Stimulated activated CD8-positive, alpha-beta memory T cell treated with anti-CD3 and anti-CD28 coated beads, Interleukin-7, amount 100 ng/mL, for 48 hours (primary cell): ENCODE measurements at regions not wholly inside any gene's neighbourhood (a gene's known extent, or its start where the extent isn't known, plus 50 kb on each side); places are given as distances from the start of the nearest gene placed in this dataset.
"Not testable (repeated sequence)": the region's sequence is repeated elsewhere in the genome, so short reads cannot be mapped to it uniquely, and the experiment has no call there.

Experiments
- DNase-seq, 2 donors: peaks; one replicate each; pipeline ENCODE4 v3.0.0-alpha.2; 2020; ENCODE audit warnings: low read depth in 1 of 2; ENCODE audit errors: extremely low read depth in 1 of 2

DNA sequence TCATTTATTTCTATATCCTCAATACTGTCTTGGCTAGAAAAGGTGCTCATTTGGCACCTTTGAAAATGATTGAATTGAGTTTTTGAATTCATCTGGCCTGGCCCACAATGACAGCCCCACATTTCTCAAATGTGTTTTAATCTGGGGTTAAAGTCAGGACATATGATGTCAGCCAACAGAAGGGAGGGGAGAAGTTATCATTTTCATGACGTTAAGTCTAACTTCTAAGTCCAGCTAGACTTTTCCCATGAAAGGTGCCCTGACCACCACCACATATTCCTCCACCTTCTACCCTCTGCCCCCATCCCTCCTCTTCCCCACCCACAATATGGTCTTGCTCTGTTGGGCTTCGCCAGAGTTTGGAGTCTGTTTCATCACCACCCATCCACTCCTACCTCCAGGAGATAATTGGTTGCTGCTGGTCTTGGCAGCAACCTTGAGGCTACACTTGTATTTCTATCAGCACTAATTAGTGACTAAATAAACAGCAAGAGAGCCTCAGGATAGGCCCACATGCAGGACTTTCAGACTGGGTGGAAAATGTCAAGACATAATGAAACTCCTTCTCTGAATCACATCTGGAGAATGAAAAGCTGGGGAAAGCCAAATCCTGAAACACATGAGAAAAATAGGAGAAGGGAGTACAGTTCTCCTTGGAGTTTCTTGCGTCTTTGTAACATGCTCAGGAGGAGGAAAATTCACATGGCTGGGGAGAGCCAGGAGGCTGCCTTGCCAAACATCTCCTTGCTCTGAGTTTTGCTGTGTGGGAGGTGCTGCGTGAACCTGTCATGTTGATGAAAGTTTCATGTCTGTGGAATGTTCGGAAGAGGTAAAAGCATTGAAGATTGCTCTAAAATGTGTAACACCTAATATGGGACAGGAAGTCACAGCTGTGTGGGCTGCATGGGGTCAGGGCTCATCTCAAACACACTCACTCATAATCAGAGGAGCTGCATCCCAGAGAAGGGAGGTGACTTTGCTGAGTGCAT is 544.7 kb upstream of the KLF4 start:
- DNase-seq = no peak

GRCh38 chr9:108032079-108032478 is 542.5 kb upstream of the KLF4 start:
- not testable (repeated sequence) for DNase-seq

DNA sequence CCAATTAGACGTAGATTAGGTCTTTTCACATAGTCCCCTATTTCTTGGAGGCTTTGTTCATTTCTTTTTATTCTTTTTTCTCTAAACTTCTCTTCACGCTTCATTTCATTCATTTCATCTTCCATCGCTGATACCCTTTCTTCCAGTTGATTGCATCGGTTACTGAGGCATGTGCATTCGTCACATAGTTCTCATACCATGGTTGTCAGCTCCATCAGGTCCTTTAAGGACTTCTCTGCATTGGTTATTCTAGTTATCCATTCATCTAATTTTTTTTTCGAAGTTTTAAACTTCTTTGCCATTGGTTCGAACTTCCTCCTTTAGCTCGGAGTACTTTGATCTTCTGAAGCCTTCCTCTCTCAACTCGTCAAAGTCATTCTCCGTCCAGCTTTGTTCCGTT is 541.7 kb upstream of the KLF4 start:
- not testable (repeated sequence) for DNase-seq

DNA sequence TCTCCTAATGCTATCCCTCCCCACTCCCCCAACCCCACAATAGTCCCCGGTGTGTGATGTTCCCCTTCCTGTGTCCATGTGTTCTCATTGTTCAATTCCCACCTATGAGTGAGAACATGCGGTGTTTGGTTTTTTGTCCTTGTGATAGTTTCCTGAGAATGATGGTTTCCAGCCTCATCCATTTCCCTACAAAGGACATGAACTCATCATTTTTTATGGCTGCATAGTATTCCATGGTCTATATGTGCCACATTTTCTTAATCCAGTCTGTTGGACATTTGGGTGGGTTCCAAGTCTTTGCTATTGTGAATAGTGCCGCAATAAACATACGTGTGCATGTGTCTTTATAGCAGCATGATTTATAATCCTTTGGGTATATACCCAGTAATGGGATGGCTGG is 537.1 kb upstream of the KLF4 start:
- DNase-seq = not testable (repeated sequence)

- no peak for DNase-seq
Observed at GRCh38 chr9:108024604-108025003, 535.0 kb upstream of the KLF4 start.

DNA sequence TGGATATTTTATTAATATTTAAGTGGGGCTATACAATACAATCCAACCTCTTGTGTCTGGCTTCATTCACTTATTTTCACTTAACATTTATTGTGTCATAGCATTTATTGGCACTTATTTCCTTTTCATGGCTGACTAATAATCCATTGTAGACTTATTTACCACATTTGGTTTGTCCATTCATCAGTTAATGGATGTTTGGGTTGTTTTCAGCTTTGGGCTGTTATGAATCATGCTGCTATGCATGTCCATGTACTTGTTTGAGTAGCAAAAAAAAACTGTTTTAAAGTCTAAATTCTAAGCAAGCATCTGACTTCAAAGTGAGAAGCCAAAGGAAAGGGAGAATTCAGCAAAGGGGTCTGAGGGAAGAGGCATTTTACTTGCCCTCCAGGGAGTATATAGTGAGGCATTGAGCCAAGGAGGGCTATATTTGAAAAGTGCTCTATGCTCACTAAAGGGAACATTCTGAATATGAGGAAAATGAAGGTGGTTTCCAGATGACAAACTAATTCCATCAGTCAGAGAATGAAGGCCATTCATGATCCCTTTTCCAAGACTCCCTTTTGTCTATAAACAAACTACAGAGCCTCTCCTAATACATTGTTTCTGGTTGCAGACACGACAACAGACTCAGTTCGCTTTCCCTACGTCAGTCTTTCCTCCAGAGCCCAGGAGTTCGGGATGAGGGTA is 532.8 kb upstream of the KLF4 start:
- DNase-seq = no peak

GRCh38 chr9:108021096-108021710 is 531.6 kb upstream of the KLF4 start:
- DNase-seq = no peak

- DNase-seq = no peak
Observed at GRCh38 chr9:108019821-108020220, 530.3 kb upstream of the KLF4 start.

DNA sequence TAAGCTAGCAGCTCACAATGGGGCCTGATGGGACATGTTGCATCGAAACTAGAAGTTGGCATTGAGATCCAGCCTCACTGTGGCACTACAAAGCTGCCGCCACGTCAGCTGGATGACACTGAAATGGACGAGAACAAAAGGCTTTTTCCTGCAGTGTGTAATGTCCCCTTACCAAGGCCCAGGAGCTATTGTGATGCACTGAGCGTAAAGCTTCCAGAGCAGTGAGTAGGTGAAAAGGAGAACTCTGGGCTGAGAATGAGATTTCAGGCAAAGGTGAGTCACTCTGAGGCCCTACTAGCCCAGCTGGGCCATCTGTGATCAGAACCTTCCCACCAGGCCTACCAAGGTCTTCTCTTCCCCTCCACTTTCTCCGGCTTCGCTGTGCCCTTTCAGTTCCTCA is 528.1 kb upstream of the KLF4 start:
- no peak for DNase-seq

DNA sequence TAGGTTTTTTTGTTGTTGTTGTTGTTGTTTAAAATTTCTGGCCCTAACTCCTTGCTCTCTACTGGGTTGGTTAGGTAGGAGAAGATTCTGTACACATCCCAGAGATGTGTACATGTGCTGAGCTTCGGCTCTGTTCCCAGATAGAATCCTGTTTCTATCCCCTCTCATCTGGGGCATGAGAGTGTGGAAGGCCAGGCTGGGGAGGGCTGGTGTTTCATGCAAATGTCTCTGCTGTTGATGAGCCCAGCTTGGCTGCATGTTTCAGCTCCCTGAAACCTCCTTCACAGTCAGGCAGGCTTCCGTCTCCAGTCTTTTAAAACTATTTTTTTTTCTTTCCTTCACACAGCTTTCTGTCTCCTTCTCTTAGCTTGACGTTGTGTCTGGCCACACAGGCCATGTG is 526.9 kb upstream of the KLF4 start:
- DNase-seq = no peak

DNA sequence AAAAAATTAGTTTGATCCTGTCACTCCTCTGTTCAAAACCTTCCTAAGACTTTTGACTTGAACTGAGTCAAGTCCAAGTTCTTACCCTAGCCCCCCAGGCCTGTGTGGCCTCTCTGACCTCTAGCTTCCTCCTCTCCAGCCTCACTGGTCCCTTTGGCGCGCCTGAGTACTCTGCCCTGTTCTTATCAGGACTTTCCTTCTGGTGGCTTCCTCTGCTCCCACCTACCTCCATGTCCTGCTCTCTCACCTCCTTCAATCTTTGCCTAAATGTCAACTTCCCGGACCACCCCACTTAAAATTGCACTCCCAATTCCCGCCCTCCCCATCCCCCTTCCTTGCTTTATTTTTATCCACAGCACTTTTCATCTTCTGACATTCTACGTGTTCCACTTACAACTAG is 526.1 kb upstream of the KLF4 start:
- DNase-seq = no peak

DNA sequence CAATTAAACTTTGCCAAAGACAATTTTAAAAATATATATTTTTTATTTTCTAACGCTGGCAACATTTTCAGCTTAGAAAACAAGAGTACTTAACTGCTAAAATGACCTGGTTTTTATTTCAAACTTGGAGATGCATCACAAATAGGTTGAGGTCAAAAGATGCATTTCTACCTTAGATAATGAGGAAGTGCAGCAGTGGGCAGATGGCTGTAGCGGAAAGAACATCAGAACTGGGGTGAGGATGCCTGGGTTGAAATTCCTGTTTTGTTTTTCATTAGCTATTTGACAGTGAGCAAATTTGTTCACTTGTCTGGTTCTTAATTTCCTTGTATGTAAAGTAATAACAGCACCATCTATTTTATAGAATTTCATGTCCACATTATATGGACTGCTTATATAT is 524.8 kb upstream of the KLF4 start:
- DNase-seq = no peak

GRCh38 chr9:108012886-108013665 is 523.5 kb upstream of the KLF4 start:
- no peak for DNase-seq

- no peak for DNase-seq
Observed at GRCh38 chr9:108012405-108012804, 522.8 kb upstream of the KLF4 start.

DNA sequence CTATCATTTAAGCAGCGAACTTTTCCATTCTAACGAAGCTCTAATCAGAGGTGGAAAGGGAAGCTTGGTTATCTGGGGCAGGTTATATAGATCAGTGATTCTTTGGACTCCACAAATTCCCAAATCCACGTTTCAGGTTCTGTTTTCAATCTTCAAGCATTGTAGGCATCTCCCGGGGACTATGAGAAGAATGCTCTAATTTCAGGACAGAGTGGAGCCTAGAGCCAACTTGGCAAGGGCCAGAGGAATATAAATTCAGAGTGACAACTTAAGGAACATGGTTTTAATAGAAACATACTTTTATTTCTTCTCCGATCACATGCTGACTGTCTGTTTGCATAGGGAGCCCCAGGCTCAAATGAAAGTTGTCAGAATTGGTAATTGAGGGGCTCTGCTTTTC is 514.0 kb upstream of the KLF4 start:
- DNase-seq = no peak

DNA sequence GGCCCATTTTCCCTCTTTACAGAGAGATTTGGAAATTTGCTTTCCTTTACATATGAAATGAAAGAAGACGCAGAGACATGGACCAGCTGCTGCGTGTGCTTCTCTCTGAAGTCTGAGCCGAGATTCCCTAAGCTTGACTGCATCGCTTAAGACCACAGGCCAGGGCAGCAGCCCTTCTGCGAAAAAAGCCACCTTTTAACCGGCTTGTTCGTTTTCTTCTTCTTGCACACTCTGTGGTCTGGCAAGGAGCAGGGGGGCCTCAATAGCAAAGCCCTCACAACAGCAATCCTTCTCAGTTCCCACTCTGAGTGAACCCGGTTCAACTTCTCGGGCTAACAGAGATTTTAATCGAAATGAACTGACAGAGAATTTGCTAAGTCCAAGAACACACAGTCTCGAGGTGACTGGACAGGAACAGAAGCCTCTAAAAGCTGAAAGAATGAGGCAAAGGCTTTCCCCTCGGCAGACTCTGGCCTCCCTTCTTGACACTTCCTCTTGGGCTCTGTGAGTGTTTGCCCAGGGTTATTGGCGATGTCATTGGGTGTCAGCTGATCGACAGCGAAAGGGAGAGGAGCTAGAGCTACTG is 512.9 kb upstream of the KLF4 start:
- no peak for DNase-seq

GRCh38 chr9:108001237-108001636 is 511.7 kb upstream of the KLF4 start:
- no peak for DNase-seq

- DNase-seq = no peak
Observed at GRCh38 chr9:107999890-108000289, 510.3 kb upstream of the KLF4 start.

- no peak for DNase-seq
Observed at GRCh38 chr9:107999011-107999410, 509.4 kb upstream of the KLF4 start.

DNA sequence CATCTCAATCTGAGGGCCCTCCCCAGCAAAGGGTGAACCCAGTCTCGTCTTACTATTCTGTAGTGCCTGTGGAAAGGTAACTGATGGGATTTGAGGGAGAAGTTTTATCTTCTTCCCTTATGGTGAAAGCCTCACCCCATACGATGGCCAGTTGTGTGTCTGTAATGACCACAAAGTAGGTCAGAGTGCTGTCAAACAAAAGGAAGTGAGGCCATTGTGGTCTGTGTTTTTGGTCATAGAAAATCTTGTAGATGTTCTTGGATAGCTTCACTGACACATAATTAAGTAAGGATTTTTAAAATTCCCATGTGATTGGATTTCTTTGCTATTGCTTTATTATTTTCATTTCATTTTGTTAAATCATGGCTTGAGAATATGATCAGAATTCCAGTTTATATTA is 505.1 kb upstream of the KLF4 start:
- DNase-seq = no peak

DNA sequence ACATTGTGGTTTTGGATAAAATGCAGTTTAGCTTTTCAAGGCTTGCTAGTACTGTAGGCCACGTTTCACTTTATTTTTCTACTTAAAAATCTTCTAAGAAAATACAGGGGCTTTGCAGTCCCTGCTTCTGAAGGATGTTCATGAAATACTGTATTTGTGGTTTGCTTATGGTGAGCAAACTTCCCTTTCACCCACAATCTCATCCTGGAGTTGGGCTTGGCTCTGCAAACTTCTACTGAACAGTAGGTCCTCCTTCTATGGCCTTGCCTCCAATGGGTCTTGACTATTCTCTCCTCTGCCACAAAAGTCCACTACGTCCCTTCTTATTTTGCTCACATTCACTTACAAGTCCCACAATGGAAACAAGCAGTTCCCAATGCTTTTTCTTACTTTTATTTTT is 502.7 kb upstream of the KLF4 start:
- DNase-seq = no peak
